Breast epithelium (tissue), 3 donors: ENCODE measurements at regions not wholly inside any gene's neighbourhood (a gene's known extent, or its start where the extent isn't known, plus 50 kb on each side); places are given as distances from the start of the nearest gene placed in this dataset.

Experiments
- POLR2A ChIP-seq: fragments of 450-650 bp; IDR thresholded peaks from one replicate; pipeline ENCODE4 v1.6.1; 2016; ENCODE audit warnings: antibody characterized with exemption, mild to moderate bottlenecking, moderate library complexity
- POLR2AphosphoS5 ChIP-seq, 3 donors: sonication (generic); formaldehyde crosslinking; IDR thresholded peaks; one replicate each; pipeline ENCODE4 v1.6.1; 2017; ENCODE audit warnings: antibody characterized with exemption in 3 of 3
- TF ChIP-seq, protein P1 (sequence below), 3 donors: fragments of 450-650 bp; IDR thresholded peaks; one replicate each; pipeline ENCODE4 v1.5.1; 2016 to 2017; ENCODE audit warnings: antibody characterized with exemption in 3 of 3, mild to moderate bottlenecking in 3 of 3, moderate library complexity in 3 of 3

- TF ChIP-seq, protein P1, sequence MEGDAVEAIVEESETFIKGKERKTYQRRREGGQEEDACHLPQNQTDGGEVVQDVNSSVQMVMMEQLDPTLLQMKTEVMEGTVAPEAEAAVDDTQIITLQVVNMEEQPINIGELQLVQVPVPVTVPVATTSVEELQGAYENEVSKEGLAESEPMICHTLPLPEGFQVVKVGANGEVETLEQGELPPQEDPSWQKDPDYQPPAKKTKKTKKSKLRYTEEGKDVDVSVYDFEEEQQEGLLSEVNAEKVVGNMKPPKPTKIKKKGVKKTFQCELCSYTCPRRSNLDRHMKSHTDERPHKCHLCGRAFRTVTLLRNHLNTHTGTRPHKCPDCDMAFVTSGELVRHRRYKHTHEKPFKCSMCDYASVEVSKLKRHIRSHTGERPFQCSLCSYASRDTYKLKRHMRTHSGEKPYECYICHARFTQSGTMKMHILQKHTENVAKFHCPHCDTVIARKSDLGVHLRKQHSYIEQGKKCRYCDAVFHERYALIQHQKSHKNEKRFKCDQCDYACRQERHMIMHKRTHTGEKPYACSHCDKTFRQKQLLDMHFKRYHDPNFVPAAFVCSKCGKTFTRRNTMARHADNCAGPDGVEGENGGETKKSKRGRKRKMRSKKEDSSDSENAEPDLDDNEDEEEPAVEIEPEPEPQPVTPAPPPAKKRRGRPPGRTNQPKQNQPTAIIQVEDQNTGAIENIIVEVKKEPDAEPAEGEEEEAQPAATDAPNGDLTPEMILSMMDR (IDR thresholded peaks at IDR 0.05): no peak
- TF ChIP-seq POLR2AphosphoS5 (IDR thresholded peaks at IDR 0.05): no peak
- no peak for TF ChIP-seq POLR2A
Measured at GRCh38 chr11:22006901-22007300, 186.0 kb upstream of the ANO5 start.
